CD14-positive monocyte (primary cell): ENCODE measurements at regions not wholly inside any gene's neighbourhood (a gene's known extent, or its start where the extent isn't known, plus 50 kb on each side); places are given as distances from the start of the nearest gene placed in this dataset.

Experiments
- DNase-seq, 3 donors: peaks; one replicate each; pipeline ENCODE4 v3.0.0-alpha.2; 2011 to 2022
- H2AFZ ChIP-seq: 2 replicates; pipeline ENCODE4 v1.6.0; 2012; ENCODE audit warnings: mild to moderate bottlenecking, low read depth, low read length, inconsistent platforms; ENCODE audit not compliant: insufficient read depth, poor library complexity, severe bottlenecking
- H3K27ac ChIP-seq, 2 donors: 1 replicate in 1 of 2; 2 replicates in 1 of 2; pipeline ENCODE4 v1.5.1; 2012 to 2013; ENCODE audit warnings: low read length in 2 of 2, control low read depth in 1 of 2, inconsistent platforms in 1 of 2, low read depth in 1 of 2, mild to moderate bottlenecking in 1 of 2
- H3K27me3 ChIP-seq, 2 donors: one replicate each; pipeline versions ENCODE4 v1.6.0 to v1.6.1; 2011 to 2013; ENCODE audit warnings: low read length in 2 of 2; ENCODE audit not compliant: control insufficient read depth in 2 of 2, insufficient read depth in 2 of 2
- H3K36me3 ChIP-seq, 2 donors: replicated peaks in 1 of 2; 1 replicate in 1 of 2; 2 replicates in 1 of 2; pipeline versions ENCODE4 v1.5.1 to v1.6.1; 2012 to 2013; ENCODE audit warnings: low read length in 2 of 2, control low read depth in 1 of 2, inconsistent platforms in 1 of 2, mild to moderate bottlenecking in 1 of 2; ENCODE audit not compliant: insufficient read depth in 2 of 2, control insufficient read depth in 1 of 2
- H3K4me1 ChIP-seq, 2 donors: 1 replicate in 1 of 2; 2 replicates in 1 of 2; pipeline versions ENCODE4 v1.5.1 to v1.6.1; 2012 to 2013; ENCODE audit warnings: low read length in 2 of 2, control low read depth in 1 of 2, inconsistent platforms in 1 of 2, mild to moderate bottlenecking in 1 of 2, moderate library complexity in 1 of 2; ENCODE audit not compliant: insufficient read depth in 2 of 2, control insufficient read depth in 1 of 2
- H3K4me2 ChIP-seq: replicated peaks from 2 replicates; pipeline ENCODE3; 2012; ENCODE audit warnings: low read length, moderate library complexity, mild to moderate bottlenecking; ENCODE audit not compliant: poor library complexity, severe bottlenecking; ENCODE audit errors: extremely low read depth
- H3K4me3 ChIP-seq, 3 experiments: fragments of 200-600 bp in 1 of 3; sonication (generic) in 1 of 3; replicated peaks in 1 of 3; 1 replicate in 2 of 3; 2 replicates in 1 of 3; pipeline ENCODE4 v1.5.1; 2011 to 2013; ENCODE audit warnings: low read length in 3 of 3, mild to moderate bottlenecking in 3 of 3, control low read depth in 2 of 3, low read depth in 2 of 3, inconsistent platforms in 1 of 3, moderate library complexity in 1 of 3
- H3K79me2 ChIP-seq: 2 replicates; pipeline ENCODE4 v1.6.0; 2012; ENCODE audit warnings: mild to moderate bottlenecking, control low read depth, inconsistent platforms, low read length, moderate library complexity; ENCODE audit not compliant: insufficient read depth
- H3K9ac ChIP-seq: 2 replicates; pipeline ENCODE4 v1.6.0; 2017; ENCODE audit warnings: low read length, mild to moderate bottlenecking; ENCODE audit not compliant: insufficient read depth, poor library complexity, severe bottlenecking
- H3K9me3 ChIP-seq, 2 donors: replicated peaks in 1 of 2; 1 replicate in 1 of 2; 2 replicates in 1 of 2; pipeline versions ENCODE4 v1.5.1 to v1.6.1; 2012 to 2013; ENCODE audit warnings: low read length in 2 of 2, control low read depth in 1 of 2; ENCODE audit not compliant: control insufficient read depth in 1 of 2, insufficient read depth in 1 of 2
- H4K20me1 ChIP-seq: 2 replicates; pipeline ENCODE4 v1.6.0; 2012; ENCODE audit warnings: mild to moderate bottlenecking, low read length, control low read depth, moderate library complexity; ENCODE audit not compliant: insufficient read depth
- H3K27ac Mint-ChIP-seq, 7 donors: one replicate each; pipeline ENCODE4 v1.8.0; 2020; ENCODE audit warnings: mild to moderate bottlenecking in 7 of 7, mixed read lengths in 7 of 7, moderate library complexity in 6 of 7, inconsistent platforms in 2 of 7
- H3K27me3 Mint-ChIP-seq, 3 donors: one replicate each; pipeline ENCODE4 v1.8.0; 2021 to 2022; ENCODE audit warnings: low read depth in 3 of 3, mild to moderate bottlenecking in 3 of 3, mixed read lengths in 3 of 3, moderate library complexity in 3 of 3, inconsistent platforms in 1 of 3
- H3K36me3 Mint-ChIP-seq, 2 donors: one replicate each; pipeline ENCODE4 v1.8.0; 2020; ENCODE audit warnings: mixed read lengths in 2 of 2, inconsistent platforms in 1 of 2, mild to moderate bottlenecking in 1 of 2
- H3K4me1 Mint-ChIP-seq: one replicate; pipeline ENCODE4 v1.8.0; 2020; ENCODE audit warnings: mild to moderate bottlenecking, mixed read lengths
- H3K4me3 Mint-ChIP-seq, 2 donors: one replicate each; pipeline ENCODE4 v1.8.0; 2020; ENCODE audit warnings: mild to moderate bottlenecking in 2 of 2, mixed read lengths in 2 of 2, moderate library complexity in 1 of 2
- H3K9me3 Mint-ChIP-seq, 7 donors: one replicate each; pipeline ENCODE4 v1.8.0; 2020 to 2022; ENCODE audit warnings: mixed read lengths in 7 of 7, mild to moderate bottlenecking in 6 of 7, moderate library complexity in 6 of 7, inconsistent platforms in 2 of 7
- CTCF ChIP-seq: fragments of 200-600 bp; IDR thresholded peaks from one replicate; pipeline ENCODE4 v1.8.0; 2022; ENCODE audit warnings: antibody characterized with exemption, mild to moderate bottlenecking
- WGBS: methylation state at CpG from one replicate; pipeline ENCODE4 v1.1.5; 2013; ENCODE audit warnings: missing lambda C conversion rate; ENCODE audit not compliant: insufficient coverage; 5-methylcytosine and 5-hydroxymethylcytosine counted together
- intact Hi-C, 2 donors: fragments of 100-400 bp; cut with micrococcal nuclease; formaldehyde crosslinking; loops; one replicate each; pipeline versions ENCODE4 v1.15.0 to v1.15.1; 2023

- intact Hi-C loops, result loop anchor here in 1 of 2 donors (10.0 kb wide), 1 partner anchor 54 kb away; no protein-coding TSS in a partner anchor
- Histone ChIP-seq H3K27me3 (no peaks in the 10 kb centered on the region), H3K4me2 (no peak overlapping the region), H2AFZ (no peak overlapping the region), H3K9me3 (no peaks in the 10 kb centered on the region), H3K79me2 (peaks cover 58% of the 10 kb centered on the region), H4K20me1 (no peaks in the 10 kb centered on the region), H3K27ac (no peak overlapping the region), H3K36me3 (peaks cover 0 to 7% of the 10 kb centered on the region in 2 donors), H3K4me3 (no peak overlapping the region), H3K4me1 (peaks cover 20 to 24% of the 10 kb centered on the region in 2 donors), H3K9ac (no peak overlapping the region)
- peaks cover 0 to 6% (median 0%) of the 10 kb centered on the region in 7 donors for H3K9me3 Mint-ChIP-seq
- TF ChIP-seq CTCF, result no peak
- DNase-seq, result no peak
- H3K4me1 Mint-ChIP-seq, result peaks cover 38% of the 10 kb centered on the region
- no peaks in the 10 kb centered on the region for H3K27me3 Mint-ChIP-seq
- H3K36me3 Mint-ChIP-seq, result peaks cover 20% of the 10 kb centered on the region in 2 donors
- no peak overlapping the region for H3K4me3 Mint-ChIP-seq
- H3K27ac Mint-ChIP-seq, result no peak overlapping the region
Measured at GRCh38 chr6:25121186-25121585, 158.0 kb upstream of the CARMIL1 start.

GRCh38 chr6:25122001-25122400, 157.2 kb upstream of the CARMIL1 start:
- H3K9me3 Mint-ChIP-seq, result peaks cover 0 to 6% (median 0%) of the 10 kb centered on the region in 7 donors
- Histone ChIP-seq H3K36me3 (peaks cover 0 to 7% of the 10 kb centered on the region in 2 donors), H4K20me1 (no peaks in the 10 kb centered on the region), H3K4me2 (no peak overlapping the region), H3K9me3 (no peaks in the 10 kb centered on the region), H2AFZ (no peak overlapping the region), H3K9ac (no peak overlapping the region), H3K27ac (no peak overlapping the region), H3K4me3 (no peak overlapping the region), H3K4me1 (peaks cover 20 to 24% of the 10 kb centered on the region in 2 donors), H3K27me3 (no peaks in the 10 kb centered on the region), H3K79me2 (peaks cover 54% of the 10 kb centered on the region)
- H3K36me3 Mint-ChIP-seq, result peaks cover 20% of the 10 kb centered on the region in 2 donors
- H3K27ac Mint-ChIP-seq, result no peak overlapping the region
- no peaks in the 10 kb centered on the region for H3K27me3 Mint-ChIP-seq
- 100% methylated on average over 2 of the region's 2 CpGs for WGBS
- peaks cover 38% of the 10 kb centered on the region for H3K4me1 Mint-ChIP-seq
- intact Hi-C loops, result loop anchor here in 1 of 2 donors (10.0 kb wide), 1 partner anchor 53 kb away; no protein-coding TSS in a partner anchor
- H3K4me3 Mint-ChIP-seq, result no peak overlapping the region
- DNase-seq, result no peak
- no peak for TF ChIP-seq CTCF
